GM19035 (cell line): ENCODE measurements at regions not wholly inside any gene's neighbourhood (a gene's known extent, or its start where the extent isn't known, plus 50 kb on each side); places are given as distances from the start of the nearest gene placed in this dataset.

ENCODE experiments used
- ATAC-seq: cut with Tn5 transposase; IDR thresholded peaks from one replicate; pipeline ENCODE4 v1.9.1; 2021; ENCODE audit not compliant: unreplicated experiment

- ATAC-seq: no peak
Observed at GRCh38 chr1:83596331-83596730, 402.6 kb downstream of the TTLL7 start.

- ATAC-seq: no peak
Observed at GRCh38 chr1:83593073-83593472, 405.9 kb downstream of the TTLL7 start.

GRCh38 chr1:83588140-83588539 lies 410.8 kb downstream of the TTLL7 start:
- no peak for ATAC-seq

- no peak for ATAC-seq
Observed at GRCh38 chr1:83583351-83584014, 415.4 kb downstream of the TTLL7 start.

- ATAC-seq: no peak
Observed at GRCh38 chr1:83581747-83582146, 417.2 kb downstream of the TTLL7 start.

GRCh38 chr1:83574791-83575190 lies 424.1 kb downstream of the TTLL7 start:
- no peak for ATAC-seq

- ATAC-seq: no peak
Observed at GRCh38 chr1:83573776-83574175, 425.2 kb downstream of the TTLL7 start.

- ATAC-seq: no peak
Observed at GRCh38 chr1:83571536-83571935, 427.4 kb downstream of the TTLL7 start.

- no peak for ATAC-seq
Observed at GRCh38 chr1:83561346-83561745, 437.6 kb downstream of the TTLL7 start.

- ATAC-seq: no peak
Observed at GRCh38 chr1:83559129-83559840, 439.6 kb downstream of the TTLL7 start.

- ATAC-seq: no peak
Observed at GRCh38 chr1:83555871-83556270, 443.1 kb downstream of the TTLL7 start.

GRCh38 chr1:83554174-83554573 lies 444.8 kb downstream of the TTLL7 start:
- ATAC-seq: no peak

- no peak for ATAC-seq
Observed at GRCh38 chr1:83552820-83553219, 446.1 kb downstream of the TTLL7 start.

- no peak for ATAC-seq
Observed at GRCh38 chr1:83548311-83548710, 450.6 kb downstream of the TTLL7 start.

GRCh38 chr1:83547901-83548300 lies 451.0 kb downstream of the TTLL7 start:
- ATAC-seq: no peak

GRCh38 chr1:83546874-83547273 lies 452.1 kb downstream of the TTLL7 start:
- no peak for ATAC-seq

GRCh38 chr1:83545066-83545862 lies 453.7 kb downstream of the TTLL7 start:
- no peak for ATAC-seq

- ATAC-seq: no peak
Observed at GRCh38 chr1:83543222-83543973, 455.5 kb downstream of the TTLL7 start.

- no peak for ATAC-seq
Observed at GRCh38 chr1:83531521-83532309, 467.2 kb downstream of the TTLL7 start.

- no peak for ATAC-seq
Observed at GRCh38 chr1:83530506-83530905, 468.4 kb downstream of the TTLL7 start.
